ENCODE measurements at regions not wholly inside any gene's neighbourhood (a gene's known extent, or its start where the extent isn't known, plus 50 kb on each side); places are given as distances from the start of the nearest gene placed in this dataset.

DNA sequence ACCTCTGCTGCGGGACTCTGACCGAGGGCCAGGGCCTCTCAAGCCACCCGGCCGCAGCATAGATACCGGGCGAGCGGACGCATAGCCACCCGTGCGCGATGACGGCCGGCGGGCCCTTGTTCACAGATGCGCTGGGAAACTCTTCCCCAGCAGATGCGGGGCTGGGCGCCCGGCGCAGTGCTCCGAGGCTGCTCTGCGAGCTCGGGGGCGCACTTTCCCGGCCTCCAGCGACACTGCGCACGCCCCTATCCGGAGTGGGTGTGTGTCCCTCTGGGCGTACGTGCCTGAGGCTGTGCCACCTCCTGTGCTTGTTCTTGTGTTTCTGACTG, 104.7 kb upstream of the E2F8 start:
- H3K4me3 ChIP-seq (ENCODE audit: insufficient read depth, low read depth, low read length): peak overlapping the region; percentile 13
- intact Hi-C loops (cut with micrococcal nuclease): loop anchor here (5.0 kb wide), 2 partner anchors 92 to 152 kb away; no protein-coding TSS in a partner anchor
- H2AFZ ChIP-seq (replicated peaks; ENCODE audit: low read length, poor library complexity): peak overlapping the region; percentile 74
- H3K4me2 ChIP-seq (ENCODE audit: low read depth, low read length): peak overlapping the region; percentile 71
- peak; percentile 69 for ATAC-seq (ENCODE audit: low read depth)
- in situ Hi-C loops (cut with MboI; ENCODE audit: low sequenced_read_pairs): no loop called here
- no peak overlapping the region for H2BK5ac ChIP-seq (ENCODE audit: low read depth, low read length, poor library complexity, severe bottlenecking)
- ChIA-PET CTCF (interaction anchor here (0.8 kb wide), 1 partner anchor 22 kb away, joined by 3 read pairs; no protein-coding TSS in a partner anchor), POLR2A (ENCODE audit: unreplicated experiment) (no interaction called here)
- TF ChIP-seq, protein P1, sequence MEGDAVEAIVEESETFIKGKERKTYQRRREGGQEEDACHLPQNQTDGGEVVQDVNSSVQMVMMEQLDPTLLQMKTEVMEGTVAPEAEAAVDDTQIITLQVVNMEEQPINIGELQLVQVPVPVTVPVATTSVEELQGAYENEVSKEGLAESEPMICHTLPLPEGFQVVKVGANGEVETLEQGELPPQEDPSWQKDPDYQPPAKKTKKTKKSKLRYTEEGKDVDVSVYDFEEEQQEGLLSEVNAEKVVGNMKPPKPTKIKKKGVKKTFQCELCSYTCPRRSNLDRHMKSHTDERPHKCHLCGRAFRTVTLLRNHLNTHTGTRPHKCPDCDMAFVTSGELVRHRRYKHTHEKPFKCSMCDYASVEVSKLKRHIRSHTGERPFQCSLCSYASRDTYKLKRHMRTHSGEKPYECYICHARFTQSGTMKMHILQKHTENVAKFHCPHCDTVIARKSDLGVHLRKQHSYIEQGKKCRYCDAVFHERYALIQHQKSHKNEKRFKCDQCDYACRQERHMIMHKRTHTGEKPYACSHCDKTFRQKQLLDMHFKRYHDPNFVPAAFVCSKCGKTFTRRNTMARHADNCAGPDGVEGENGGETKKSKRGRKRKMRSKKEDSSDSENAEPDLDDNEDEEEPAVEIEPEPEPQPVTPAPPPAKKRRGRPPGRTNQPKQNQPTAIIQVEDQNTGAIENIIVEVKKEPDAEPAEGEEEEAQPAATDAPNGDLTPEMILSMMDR (conservative IDR thresholded peaks at IDR 0.05; ENCODE audit: low read depth, low read length): no peak
- TF ChIP-seq RAD21 (IDR thresholded peaks at IDR 0.05; ENCODE audit: low read length) (no peak), RCOR1 (IDR thresholded peaks at IDR 0.05; ENCODE audit: insufficient replicate concordance, low read length) (no peak), FOS (IDR thresholded peaks at IDR 0.05; ENCODE audit: low read depth, low read length) (no peak), BHLHE40 (IDR thresholded peaks at IDR 0.05; ENCODE audit: low read depth, low read length) (no peak), RFX5 (IDR thresholded peaks at IDR 0.05; ENCODE audit: low read depth, low read length) (no peak), CEBPB (IDR thresholded peaks at IDR 0.05; ENCODE audit: low read depth, low read length) (no peak), CHD1 (IDR thresholded peaks at IDR 0.05; ENCODE audit: low read depth, low read length) (no peak), MXI1 (IDR thresholded peaks at IDR 0.05; ENCODE audit: borderline replicate concordance, low read depth, low read length) (no peak), SMC3 (IDR thresholded peaks at IDR 0.05; ENCODE audit: low read depth, low read length) (no peak), MAFK (IDR thresholded peaks at IDR 0.05; ENCODE audit: low read depth, low read length) (no peak), POLR2A (IDR thresholded peaks at IDR 0.05; ENCODE audit: low read depth, low read length) (no peak), MAZ (IDR thresholded peaks at IDR 0.05; ENCODE audit: borderline replicate concordance, low read depth, low read length) (no peak)
- TF ChIP-seq, protein P2, sequence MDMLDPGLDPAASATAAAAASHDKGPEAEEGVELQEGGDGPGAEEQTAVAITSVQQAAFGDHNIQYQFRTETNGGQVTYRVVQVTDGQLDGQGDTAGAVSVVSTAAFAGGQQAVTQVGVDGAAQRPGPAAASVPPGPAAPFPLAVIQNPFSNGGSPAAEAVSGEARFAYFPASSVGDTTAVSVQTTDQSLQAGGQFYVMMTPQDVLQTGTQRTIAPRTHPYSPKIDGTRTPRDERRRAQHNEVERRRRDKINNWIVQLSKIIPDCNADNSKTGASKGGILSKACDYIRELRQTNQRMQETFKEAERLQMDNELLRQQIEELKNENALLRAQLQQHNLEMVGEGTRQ (IDR thresholded peaks at IDR 0.05; ENCODE audit: low read depth, low read length): no peak
- TF ChIP-seq, protein P3, sequence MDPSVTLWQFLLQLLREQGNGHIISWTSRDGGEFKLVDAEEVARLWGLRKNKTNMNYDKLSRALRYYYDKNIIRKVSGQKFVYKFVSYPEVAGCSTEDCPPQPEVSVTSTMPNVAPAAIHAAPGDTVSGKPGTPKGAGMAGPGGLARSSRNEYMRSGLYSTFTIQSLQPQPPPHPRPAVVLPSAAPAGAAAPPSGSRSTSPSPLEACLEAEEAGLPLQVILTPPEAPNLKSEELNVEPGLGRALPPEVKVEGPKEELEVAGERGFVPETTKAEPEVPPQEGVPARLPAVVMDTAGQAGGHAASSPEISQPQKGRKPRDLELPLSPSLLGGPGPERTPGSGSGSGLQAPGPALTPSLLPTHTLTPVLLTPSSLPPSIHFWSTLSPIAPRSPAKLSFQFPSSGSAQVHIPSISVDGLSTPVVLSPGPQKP (IDR thresholded peaks at IDR 0.05; ENCODE audit: borderline replicate concordance, low read depth, low read length): no peak
- H3K9me1 ChIP-seq (ENCODE audit: insufficient read depth, low read length): no peaks in the 10 kb centered on the region
- H3K79me1 ChIP-seq (ENCODE audit: low read depth in 1 of 2, low read length in 2 of 2): no peaks in the 10 kb centered on the region
- no peak overlapping the region for H2AK5ac ChIP-seq (ENCODE audit: low read depth, low read length)
- BruUV-seq (replicated peaks): no TSS peak
- no peak overlapping the region for H3K9ac ChIP-seq (ENCODE audit: low read depth, low read length)
- H4K20me1 ChIP-seq (ENCODE audit: insufficient read depth, low read length): no peaks in the 10 kb centered on the region; the same call in 1 of the 2 replicates
- H3K56ac ChIP-seq (ENCODE audit: extremely low read depth, insufficient read depth, low read length): no peak overlapping the region
- no peak overlapping the region for H4K8ac ChIP-seq (ENCODE audit: low read depth in 2 of 2, low read length in 2 of 2)
- no peaks in the 10 kb centered on the region for H3K9me3 ChIP-seq (ENCODE audit: control insufficient read depth, insufficient read depth, low read length)
- no peak overlapping the region for H2BK120ac ChIP-seq (ENCODE audit: low read depth, low read length)
- H3K4ac ChIP-seq (ENCODE audit: low read depth, low read length): no peak overlapping the region
- H3K27me3 ChIP-seq (ENCODE audit: control insufficient read depth, insufficient read depth, low read length): peaks cover 87% of the 10 kb centered on the region
- 3% methylated on average over 18 of the region's 30 CpGs; no CpG with 5 or more reads in 1 of the 2 experiments for WGBS, 2 experiments (ENCODE audit: extremely low coverage in 2 of 2, insufficient read length in 1 of 2)
- no peak overlapping the region for H3K18ac ChIP-seq (ENCODE audit: low read depth, low read length)
- peaks cover 4% of the 10 kb centered on the region; the same call in 1 of the 2 replicates for H3K4me1 ChIP-seq (ENCODE audit: control insufficient read depth, insufficient read depth, low read length)
- H2AK9ac ChIP-seq (replicated peaks; ENCODE audit: low read depth, low read length, poor library complexity): no peak overlapping the region
- H4K91ac ChIP-seq (ENCODE audit: insufficient read depth, low read depth, low read length): no peak overlapping the region
- dilution Hi-C loops (cut with HindIII; ENCODE audit: low sequenced_read_pairs, unreplicated experiment): no loop called here
- DNase-seq: no peak
- H3K14ac ChIP-seq (replicated peaks; ENCODE audit: low read depth, low read length): no peak overlapping the region
- H4K5ac ChIP-seq (ENCODE audit: low read depth, low read length): no peak overlapping the region
- no peaks in the 10 kb centered on the region for H3K36me3 ChIP-seq (ENCODE audit: control insufficient read depth, insufficient read depth, low read length)
- H2BK20ac ChIP-seq (ENCODE audit: low read depth, low read length): no peak overlapping the region
- no peak overlapping the region for H3K27ac ChIP-seq (ENCODE audit: insufficient read depth, low read length)
- H2BK15ac ChIP-seq (ENCODE audit: low read depth, low read length): no peak overlapping the region
- H3K23ac ChIP-seq (ENCODE audit: low read depth, low read length): peak overlapping the region; percentile 60; the same call in 1 of the 2 replicates
